Activated CD4-positive, alpha-beta T cell treated with anti-CD3 and anti-CD28 coated beads, Interleukin-2, amount 10 ng/mL, durations not matched to agents 24 days and 14 days (primary cell): ENCODE measurements at regions not wholly inside any gene's neighbourhood (a gene's known extent, or its start where the extent isn't known, plus 50 kb on each side); places are given as distances from the start of the nearest gene placed in this dataset.
"Not testable (repeated sequence)": the region's sequence is repeated elsewhere in the genome, so short reads cannot be mapped to it uniquely, and the experiment has no call there.

Experiments
- DNase-seq: peaks from one replicate; pipeline ENCODE4 v3.0.0; 2022
- H3K27ac Mint-ChIP-seq: one replicate; pipeline ENCODE4 v1.8.0; 2022; ENCODE audit warnings: mild to moderate bottlenecking, mixed read lengths
- H3K27me3 Mint-ChIP-seq: one replicate; pipeline ENCODE4 v1.8.0; 2022; ENCODE audit warnings: mixed read lengths
- H3K36me3 Mint-ChIP-seq: one replicate; pipeline ENCODE4 v1.8.0; 2022; ENCODE audit warnings: low read depth, mild to moderate bottlenecking, mixed read lengths
- H3K4me1 Mint-ChIP-seq: one replicate; pipeline ENCODE4 v1.8.0; 2021; ENCODE audit warnings: mixed read lengths
- H3K4me3 Mint-ChIP-seq: one replicate; pipeline ENCODE4 v1.8.0; 2022; ENCODE audit warnings: mild to moderate bottlenecking, moderate library complexity, mixed read lengths
- H3K9me3 Mint-ChIP-seq: one replicate; pipeline ENCODE4 v1.8.0; 2021; ENCODE audit warnings: mixed read lengths
- intact Hi-C: fragments of 100-400 bp; cut with micrococcal nuclease; formaldehyde crosslinking; loops from one replicate; pipeline ENCODE4 v1.15.1; 2023

- Mint-ChIP-seq H3K9me3 (no peaks in the 10 kb centered on the region), H3K4me1 (no peaks in the 10 kb centered on the region), H3K27me3 (no peaks in the 10 kb centered on the region), H3K36me3 (no peaks in the 10 kb centered on the region), H3K4me3 (no peak overlapping the region), H3K27ac (no peak overlapping the region)
- intact Hi-C loops, result no loop called here
- peak; percentile 50 for DNase-seq
Measured at GRCh38 chr3:139120086-139121056, 75.7 kb upstream of the PRR23C start.

DNA sequence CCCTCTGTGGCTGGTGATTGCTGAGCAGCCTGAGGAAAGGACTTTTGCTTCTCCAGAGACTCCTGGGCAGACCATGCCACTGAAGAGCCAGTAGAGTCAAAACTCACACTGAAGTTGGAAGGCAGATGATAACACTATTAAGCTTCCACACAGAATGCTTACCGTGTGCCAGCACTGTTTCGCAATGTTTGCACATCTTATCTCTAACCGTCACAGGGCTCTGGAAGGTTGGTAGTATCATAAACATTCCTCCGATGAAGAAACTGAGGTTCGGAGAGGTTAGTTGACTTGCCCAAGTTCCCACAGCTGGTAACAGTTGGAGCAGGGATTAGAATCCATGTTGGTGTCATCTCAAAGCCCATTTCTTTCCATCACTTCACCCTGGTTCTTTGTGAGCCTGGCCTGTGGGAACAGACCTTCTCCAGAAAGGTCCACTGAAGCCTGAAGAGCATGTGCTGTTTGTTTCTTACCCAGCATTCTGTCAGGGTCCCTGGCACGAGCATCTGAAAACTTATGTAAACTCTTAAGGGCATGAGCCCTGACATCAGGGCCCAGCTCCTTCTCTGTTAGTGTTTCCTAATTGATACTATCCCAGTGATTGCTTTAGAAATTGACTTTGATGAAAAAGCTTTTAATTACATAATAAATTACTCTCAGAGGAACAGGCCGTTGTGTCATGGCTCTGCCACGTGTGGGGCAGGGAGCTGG lies 77.0 kb upstream of the PRR23C start:
- no peaks in the 10 kb centered on the region for H3K4me1 Mint-ChIP-seq
- H3K36me3 Mint-ChIP-seq, result no peaks in the 10 kb centered on the region
- DNase-seq, result peak; percentile 37
- H3K27me3 Mint-ChIP-seq, result no peaks in the 10 kb centered on the region
- no peaks in the 10 kb centered on the region for H3K9me3 Mint-ChIP-seq
- intact Hi-C loops, result no loop called here
- no peak overlapping the region for H3K27ac Mint-ChIP-seq
- no peak overlapping the region for H3K4me3 Mint-ChIP-seq

DNA sequence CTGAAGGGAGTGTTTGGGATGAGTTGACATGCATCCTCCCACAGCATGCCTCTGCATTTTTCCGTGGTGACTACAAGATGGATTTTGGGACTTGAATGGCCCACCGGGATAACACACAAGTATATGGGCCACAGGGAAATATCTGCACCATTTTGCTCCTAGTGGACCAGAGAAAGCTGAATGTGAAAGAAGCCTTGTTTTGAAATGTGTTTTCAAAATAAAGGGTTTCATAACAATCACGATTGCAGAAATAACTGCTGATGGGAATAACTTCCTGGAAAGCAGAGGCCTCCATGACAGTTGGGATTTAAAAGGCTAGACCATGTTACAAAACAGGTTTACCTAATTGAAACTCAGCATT lies 77.5 kb upstream of the PRR23C start:
- DNase-seq, result no peak
- intact Hi-C loops, result no loop called here
- no peaks in the 10 kb centered on the region for H3K36me3 Mint-ChIP-seq
- H3K4me3 Mint-ChIP-seq, result no peak overlapping the region
- no peaks in the 10 kb centered on the region for H3K4me1 Mint-ChIP-seq
- H3K27ac Mint-ChIP-seq, result no peak overlapping the region
- no peaks in the 10 kb centered on the region for H3K27me3 Mint-ChIP-seq
- no peaks in the 10 kb centered on the region for H3K9me3 Mint-ChIP-seq

GRCh38 chr3:139122612-139123011 lies 77.9 kb upstream of the PRR23C start:
- Mint-ChIP-seq H3K9me3 (no peaks in the 10 kb centered on the region), H3K36me3 (no peaks in the 10 kb centered on the region), H3K4me1 (no peaks in the 10 kb centered on the region), H3K4me3 (no peak overlapping the region), H3K27ac (no peak overlapping the region), H3K27me3 (no peaks in the 10 kb centered on the region)
- intact Hi-C loops, result no loop called here
- peak; percentile 21 for DNase-seq

GRCh38 chr3:139123377-139124095 lies 78.8 kb upstream of the PRR23C start:
- no peaks in the 10 kb centered on the region for H3K36me3 Mint-ChIP-seq
- H3K27me3 Mint-ChIP-seq, result no peaks in the 10 kb centered on the region
- H3K4me1 Mint-ChIP-seq, result no peaks in the 10 kb centered on the region
- no peak overlapping the region for H3K27ac Mint-ChIP-seq
- no peak overlapping the region for H3K4me3 Mint-ChIP-seq
- intact Hi-C loops, result no loop called here
- peak; percentile 49 for DNase-seq
- H3K9me3 Mint-ChIP-seq, result no peaks in the 10 kb centered on the region

GRCh38 chr3:139124197-139124596 lies 79.5 kb upstream of the PRR23C start:
- H3K36me3 Mint-ChIP-seq, result no peaks in the 10 kb centered on the region
- no peaks in the 10 kb centered on the region for H3K4me1 Mint-ChIP-seq
- no peak overlapping the region for H3K4me3 Mint-ChIP-seq
- H3K27me3 Mint-ChIP-seq, result no peaks in the 10 kb centered on the region
- intact Hi-C loops, result no loop called here
- no peak overlapping the region for H3K27ac Mint-ChIP-seq
- peak; percentile 49 for DNase-seq
- H3K9me3 Mint-ChIP-seq, result no peaks in the 10 kb centered on the region

- Mint-ChIP-seq H3K27ac (no peak overlapping the region), H3K4me3 (no peak overlapping the region), H3K9me3 (no peaks in the 10 kb centered on the region), H3K4me1 (no peaks in the 10 kb centered on the region), H3K27me3 (no peaks in the 10 kb centered on the region), H3K36me3 (no peaks in the 10 kb centered on the region)
- DNase-seq, result peak; percentile 37
- intact Hi-C loops, result no loop called here
Measured at GRCh38 chr3:139127101-139127500, 82.4 kb upstream of the PRR23C start.

GRCh38 chr3:139127629-139128028 lies 82.9 kb upstream of the PRR23C start:
- DNase-seq, H3K27me3 Mint-ChIP-seq, H3K9me3 Mint-ChIP-seq, intact Hi-C loops, H3K36me3 Mint-ChIP-seq, H3K4me1 Mint-ChIP-seq, H3K27ac Mint-ChIP-seq, H3K4me3 Mint-ChIP-seq: not testable (repeated sequence)

- Mint-ChIP-seq H3K27me3 (no peaks in the 10 kb centered on the region), H3K4me1 (no peaks in the 10 kb centered on the region), H3K27ac (no peak overlapping the region), H3K9me3 (no peaks in the 10 kb centered on the region), H3K36me3 (no peaks in the 10 kb centered on the region), H3K4me3 (no peak overlapping the region)
- intact Hi-C loops, result no loop called here
- DNase-seq, result no peak
Measured at GRCh38 chr3:139128803-139129202, 84.1 kb upstream of the PRR23C start.

GRCh38 chr3:139129892-139130291 lies 85.2 kb upstream of the PRR23C start:
- intact Hi-C loops, result no loop called here
- no peak for DNase-seq
- no peak overlapping the region for H3K4me3 Mint-ChIP-seq
- H3K4me1 Mint-ChIP-seq, result no peaks in the 10 kb centered on the region
- H3K27me3 Mint-ChIP-seq, result no peaks in the 10 kb centered on the region
- H3K36me3 Mint-ChIP-seq, result no peaks in the 10 kb centered on the region
- no peaks in the 10 kb centered on the region for H3K9me3 Mint-ChIP-seq
- no peak overlapping the region for H3K27ac Mint-ChIP-seq

- Mint-ChIP-seq H3K4me3 (no peak overlapping the region), H3K9me3 (no peaks in the 10 kb centered on the region), H3K27me3 (no peaks in the 10 kb centered on the region), H3K36me3 (no peaks in the 10 kb centered on the region), H3K27ac (no peak overlapping the region), H3K4me1 (no peaks in the 10 kb centered on the region)
- no peak for DNase-seq
- intact Hi-C loops, result no loop called here
Measured at GRCh38 chr3:139130390-139131140, 85.9 kb upstream of the PRR23C start.

GRCh38 chr3:139131951-139132350 lies 87.3 kb upstream of the PRR23C start:
- H3K27me3 Mint-ChIP-seq, result no peaks in the 10 kb centered on the region
- intact Hi-C loops, result no loop called here
- H3K4me1 Mint-ChIP-seq, result no peaks in the 10 kb centered on the region
- H3K36me3 Mint-ChIP-seq, result no peaks in the 10 kb centered on the region
- no peak for DNase-seq
- no peak overlapping the region for H3K4me3 Mint-ChIP-seq
- H3K9me3 Mint-ChIP-seq, result no peaks in the 10 kb centered on the region
- no peak overlapping the region for H3K27ac Mint-ChIP-seq

GRCh38 chr3:139132976-139133375 lies 88.3 kb upstream of the PRR23C start:
- Mint-ChIP-seq H3K4me3 (no peak overlapping the region), H3K27ac (no peak overlapping the region), H3K4me1 (no peaks in the 10 kb centered on the region), H3K36me3 (no peaks in the 10 kb centered on the region), H3K9me3 (no peaks in the 10 kb centered on the region), H3K27me3 (no peaks in the 10 kb centered on the region)
- no peak for DNase-seq
- intact Hi-C loops, result no loop called here
